HG02884 (cell line): ENCODE measurements at regions not wholly inside any gene's neighbourhood (a gene's known extent, or its start where the extent isn't known, plus 50 kb on each side); places are given as distances from the start of the nearest gene placed in this dataset.

Experiments
- ATAC-seq: cut with Tn5 transposase; IDR thresholded peaks from one replicate; pipeline ENCODE4 v1.9.1; 2021; ENCODE audit warnings: mild to moderate bottlenecking, moderate library complexity; ENCODE audit not compliant: unreplicated experiment

DNA sequence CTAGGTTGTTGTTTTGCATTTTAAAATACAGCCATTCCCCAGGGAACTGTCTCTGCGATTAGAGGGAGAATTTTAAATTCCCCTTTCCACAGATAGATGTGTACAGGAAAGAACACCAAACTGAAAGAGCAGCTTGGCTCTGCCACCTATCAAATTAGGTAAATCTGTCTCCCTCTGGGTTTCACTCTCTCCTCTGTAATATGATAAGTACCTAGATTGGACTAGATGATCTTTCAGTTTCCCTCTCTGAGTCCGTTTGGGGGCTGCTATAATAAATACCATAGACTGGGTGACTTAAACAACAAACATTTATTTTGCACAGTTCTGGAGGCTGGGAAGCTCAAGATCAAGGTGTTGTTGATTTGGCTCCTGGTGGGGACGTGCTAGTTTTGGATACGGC is 186.0 kb downstream of the KIF20B start:
- ATAC-seq, result peak; percentile 33

GRCh38 chr10:89887830-89888229 is 186.4 kb downstream of the KIF20B start:
- peak; percentile 64 for ATAC-seq

DNA sequence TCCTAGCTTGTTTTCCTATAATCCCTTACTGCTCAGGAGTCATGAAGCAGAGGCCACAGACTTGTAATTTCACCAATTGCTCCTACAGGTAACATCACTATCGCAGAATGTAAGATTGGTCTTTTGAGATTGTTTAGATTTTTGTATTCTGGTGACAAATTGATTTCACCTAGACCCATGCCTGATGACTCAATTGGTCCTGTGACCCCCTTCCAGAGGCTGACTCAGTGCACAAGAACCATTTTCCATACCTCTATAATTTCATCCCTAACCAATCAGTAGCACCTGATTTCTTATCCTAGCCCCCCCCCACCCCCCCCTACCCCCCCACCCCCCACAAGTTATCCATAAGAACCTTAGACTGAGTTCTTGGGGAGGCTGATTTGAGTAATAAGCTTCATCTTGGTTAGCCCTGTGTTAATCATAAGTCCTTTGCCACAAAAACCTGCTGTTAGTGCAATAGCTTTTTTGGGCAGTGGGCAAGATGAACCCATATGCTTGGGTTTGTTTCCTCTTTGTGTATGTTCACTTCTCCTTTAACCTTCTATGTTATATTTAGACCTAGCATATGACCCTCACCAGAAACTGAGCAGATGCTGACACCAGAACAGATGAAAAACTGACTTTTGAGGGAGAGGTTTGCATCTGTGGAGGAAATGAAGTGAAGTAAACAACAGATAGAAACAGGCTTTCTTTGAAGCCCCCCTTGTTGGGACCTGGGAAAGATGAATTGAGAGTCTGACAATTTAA is 187.1 kb downstream of the KIF20B start:
- ATAC-seq, result peak; percentile 75

- no peak for ATAC-seq
These were observed 188.2 kb downstream of the KIF20B start for GRCh38 chr10:89889606-89890005.

- ATAC-seq, result no peak
These were observed 189.7 kb downstream of the KIF20B start for GRCh38 chr10:89891006-89891535.

DNA sequence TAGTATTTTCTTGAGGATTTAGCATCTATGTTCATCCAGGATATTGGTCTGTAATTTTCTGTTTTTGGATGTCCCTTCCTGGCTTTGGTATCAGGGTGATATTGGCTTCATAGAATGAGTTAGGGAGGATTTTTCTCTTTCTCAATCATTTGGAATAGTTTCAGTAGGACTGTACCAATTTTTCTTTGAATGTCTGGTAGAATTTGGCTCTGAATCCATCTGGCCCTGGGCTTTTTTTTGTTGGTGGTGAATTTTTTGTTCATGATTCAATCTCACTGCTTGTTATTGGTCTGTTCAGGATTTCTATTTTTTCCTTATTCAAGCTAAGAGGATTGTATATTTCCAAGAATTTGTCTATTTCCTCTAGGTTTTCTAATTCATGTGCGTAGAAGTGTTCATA is 192.7 kb downstream of the KIF20B start:
- ATAC-seq, result no peak

DNA sequence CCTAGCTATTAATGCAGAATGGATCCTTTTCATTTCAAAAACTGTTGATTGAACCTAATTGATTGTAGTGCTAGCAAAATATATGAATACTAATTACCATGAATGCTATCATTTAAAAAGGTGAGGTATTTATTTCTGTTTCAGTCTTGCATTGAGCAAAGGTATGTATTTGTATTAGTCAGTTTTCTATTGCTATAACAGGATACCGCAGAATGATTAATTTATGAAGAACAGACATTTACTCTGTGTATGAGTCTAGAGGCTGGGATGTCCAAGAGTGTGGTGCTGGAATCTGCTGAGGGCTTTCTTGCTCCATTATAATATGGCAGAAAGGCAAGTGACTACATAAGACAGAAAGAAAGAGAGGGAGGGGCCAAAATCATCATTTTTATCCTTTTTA is 199.2 kb downstream of the KIF20B start:
- peak; percentile 57 for ATAC-seq

- no peak for ATAC-seq
These were observed 200.5 kb downstream of the KIF20B start for GRCh38 chr10:89901895-89902294.

DNA sequence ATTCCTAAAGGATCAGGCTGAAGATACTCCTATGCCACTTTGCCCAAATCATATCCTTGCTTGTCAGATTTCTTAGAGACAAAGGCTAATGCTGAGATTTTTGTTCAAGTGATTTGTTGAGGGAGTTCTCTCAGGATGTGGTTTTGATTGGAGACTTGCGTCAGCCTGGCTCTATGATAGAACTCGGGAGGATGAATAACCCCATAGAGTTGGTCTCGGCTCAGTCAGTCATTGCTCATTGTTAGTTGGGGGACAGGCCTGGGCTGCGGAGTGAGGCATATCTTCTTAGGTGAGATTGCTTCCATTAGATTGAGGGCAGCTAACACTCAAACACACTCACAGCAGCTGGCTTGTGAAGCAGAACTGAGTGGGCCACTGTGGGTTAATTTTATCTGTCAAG is 203.4 kb downstream of the KIF20B start:
- no peak for ATAC-seq

GRCh38 chr10:89909752-89910151 is 208.4 kb downstream of the KIF20B start:
- ATAC-seq, result no peak

- no peak for ATAC-seq
These were observed 213.6 kb downstream of the KIF20B start for GRCh38 chr10:89915021-89915420.

DNA sequence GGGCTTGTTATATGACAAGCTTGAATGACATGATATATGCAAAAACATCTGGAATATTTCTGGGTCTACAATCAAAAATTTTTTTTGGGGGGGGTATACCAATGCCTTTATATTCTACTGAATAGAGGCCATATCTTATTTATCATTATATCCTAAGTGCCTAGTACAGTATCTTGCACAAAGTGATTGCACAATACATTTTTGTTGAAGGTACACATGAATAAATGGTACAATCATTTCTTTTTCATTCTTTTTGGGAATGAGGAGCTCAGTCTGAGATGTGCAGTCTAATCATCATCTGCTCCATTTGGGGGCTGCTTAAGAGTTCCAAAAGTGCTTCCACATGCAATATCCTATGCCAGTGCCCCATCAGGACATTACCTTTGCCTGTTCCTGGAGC is 214.6 kb downstream of the KIF20B start:
- ATAC-seq, result no peak

DNA sequence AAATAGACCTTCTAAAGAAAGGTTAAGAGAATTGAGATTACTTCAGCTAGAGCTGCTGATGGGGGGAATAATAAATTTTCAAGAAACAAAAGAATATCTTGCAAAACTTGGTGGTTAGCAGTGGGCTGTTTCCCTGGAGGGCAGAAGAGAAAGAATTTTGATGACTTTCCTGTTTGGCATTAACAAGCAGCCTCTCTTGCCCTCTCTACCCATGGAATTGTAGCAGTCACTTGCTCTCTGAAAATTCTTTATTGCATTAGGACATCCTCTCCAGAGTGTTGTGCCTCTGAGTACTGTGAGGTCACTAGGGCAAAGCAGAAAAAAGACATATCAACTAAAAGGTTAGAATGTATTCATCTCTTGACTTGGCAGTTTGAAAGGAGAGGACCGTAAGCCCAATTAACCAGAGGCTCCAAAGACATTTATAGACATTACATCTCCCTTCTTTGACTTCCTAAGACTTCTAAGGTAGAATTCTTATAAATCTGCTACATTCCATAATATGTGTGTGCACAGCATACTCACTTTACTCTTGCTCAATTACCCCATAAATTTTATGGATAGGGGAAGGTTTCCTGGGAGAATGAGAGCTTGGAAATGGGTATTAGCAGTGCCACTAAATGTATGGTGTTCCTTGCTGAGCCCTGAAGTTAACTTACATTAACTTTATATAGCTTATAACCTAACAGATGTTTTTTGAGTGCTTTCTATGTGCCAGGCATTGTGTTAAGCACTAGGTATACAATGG is 215.3 kb downstream of the KIF20B start:
- ATAC-seq, result no peak

DNA sequence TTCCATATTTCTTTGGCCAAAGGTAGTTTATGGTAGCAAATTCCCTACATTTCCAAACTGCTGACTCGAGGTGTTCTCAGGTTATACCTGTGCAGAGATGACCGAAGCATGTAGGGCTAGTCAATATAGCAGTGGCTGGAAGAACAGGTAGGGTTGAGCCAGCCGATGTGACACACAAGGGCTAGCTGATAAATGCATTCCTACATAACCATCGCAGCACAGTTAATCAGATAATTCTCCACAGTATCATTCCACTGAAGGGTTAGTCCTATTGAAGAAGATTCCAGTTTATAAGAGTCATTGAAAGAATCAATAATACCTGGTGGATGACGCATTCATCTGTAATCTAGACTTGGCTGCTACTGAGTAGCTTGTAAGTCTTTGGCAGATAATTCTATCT is 220.0 kb downstream of the KIF20B start:
- ATAC-seq, result no peak

DNA sequence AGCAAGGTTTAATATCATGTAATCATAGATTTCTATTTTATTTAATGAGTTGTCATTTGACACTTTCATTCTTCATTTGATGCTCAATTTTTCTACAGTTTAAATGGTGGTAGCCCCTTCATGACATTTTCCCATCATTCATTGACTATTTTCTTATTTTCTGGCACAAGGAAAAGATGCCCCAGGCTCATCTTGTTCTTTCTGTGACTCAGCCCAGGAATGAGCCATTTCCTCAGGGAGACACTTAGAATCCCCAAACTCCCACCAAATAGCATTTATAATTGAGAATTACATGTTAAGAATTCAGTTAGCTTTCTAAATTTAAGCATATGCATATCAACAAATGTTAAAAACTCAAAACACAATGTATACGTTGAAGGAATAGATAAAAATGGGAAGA is 222.3 kb downstream of the KIF20B start:
- no peak for ATAC-seq

GRCh38 chr10:89924261-89924660 is 222.9 kb downstream of the KIF20B start:
- ATAC-seq, result no peak

- no peak for ATAC-seq
These were observed 225.3 kb downstream of the KIF20B start for GRCh38 chr10:89926736-89927135.

- peak; percentile 76 for ATAC-seq
These were observed 228.1 kb downstream of the KIF20B start for GRCh38 chr10:89929282-89930026.

GRCh38 chr10:89937494-89937893 is 236.1 kb downstream of the KIF20B start:
- no peak for ATAC-seq

GRCh38 chr10:89940076-89940475 is 238.7 kb downstream of the KIF20B start:
- no peak for ATAC-seq

DNA sequence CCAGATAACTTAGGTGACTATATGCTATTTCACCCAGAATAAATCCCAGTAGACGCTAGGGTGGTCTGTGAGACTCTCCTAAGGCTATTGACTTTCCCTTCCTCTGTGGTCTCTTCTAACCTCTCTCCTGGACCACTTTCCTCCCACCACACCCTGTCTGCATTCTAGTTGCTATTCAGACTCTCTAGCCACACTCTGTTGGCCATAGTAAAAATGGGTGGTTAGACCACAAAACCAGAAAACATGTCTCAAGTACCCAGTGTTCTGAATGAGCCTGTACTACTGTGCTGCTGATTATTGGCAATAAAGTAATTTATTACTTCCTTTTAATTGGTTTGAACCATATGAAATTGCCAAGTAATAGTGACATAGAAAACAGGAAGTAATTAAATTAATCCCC is 240.8 kb downstream of the KIF20B start:
- no peak for ATAC-seq
